SK-N-SH (cell line): ENCODE measurements at regions not wholly inside any gene's neighbourhood (a gene's known extent, or its start where the extent isn't known, plus 50 kb on each side); places are given as distances from the start of the nearest gene placed in this dataset.

ENCODE experiments used
- CTCF ChIA-PET: fragments of 300-600, 350-600 bp; formaldehyde crosslinking; extraction: SDS; loops from one replicate; lab custom pipeline; 2021; lab: Yijun Ruan, JAX
- POLR2A ChIA-PET: fragments of 350-600 bp; sonication (Branson Sonifier 250); formaldehyde crosslinking; extraction: SDS; loops from one replicate; lab custom pipeline; 2020; ENCODE audit warnings: antibody characterized with exemption, inconsistent platforms; lab: Yijun Ruan, JAX
- DNase-seq: peaks from one replicate; pipeline ENCODE4 v3.0.0; 2012
- H2AFZ ChIP-seq: fragments of 200-600 bp; sonication (generic); 2 replicates; pipeline ENCODE4 v1.8.1; 2016; ENCODE audit warnings: antibody characterized with exemption, mild to moderate bottlenecking, low read depth
- H3F3A ChIP-seq: fragments of 200-600 bp; sonication (generic); replicated peaks from 2 replicates; pipeline ENCODE3; 2016; ENCODE audit warnings: antibody characterized with exemption, mild to moderate bottlenecking; ENCODE audit not compliant: insufficient read depth
- H3K27ac ChIP-seq, 2 experiments: fragments of 200-500 bp in 1 of 2; fragments of 200-600 bp in 1 of 2; sonication (Bioruptor generic) in 1 of 2; sonication (generic), shearing (Covaris generic) in 1 of 2; 2 replicates each; pipeline versions ENCODE4 v1.5.1 to v1.6.1; 2014 to 2016; ENCODE audit warnings: low read depth in 2 of 2, inconsistent platforms in 1 of 2, low read length in 1 of 2, mild to moderate bottlenecking in 1 of 2, mixed read lengths in 1 of 2
- H3K27me3 ChIP-seq: fragments of 200-600 bp; sonication (generic), shearing (Covaris generic); 2 replicates; pipeline ENCODE4 v1.6.1; 2016; ENCODE audit warnings: mixed run types; ENCODE audit not compliant: insufficient read depth
- H3K36me3 ChIP-seq, 2 experiments: fragments of 200-500 bp in 1 of 2; fragments of 200-600 bp in 1 of 2; sonication (Bioruptor generic) in 1 of 2; sonication (generic) in 1 of 2; replicated peaks in 1 of 2; 2 replicates each; pipeline versions ENCODE3 to v1.5.1; 2014 to 2016; ENCODE audit warnings: low read length in 1 of 2, mild to moderate bottlenecking in 1 of 2; ENCODE audit not compliant: insufficient read depth in 2 of 2, control insufficient read depth in 1 of 2
- H3K4me1 ChIP-seq, 2 experiments: fragments of 200-500 bp in 1 of 2; fragments of 200-600 bp in 1 of 2; sonication (Bioruptor generic) in 1 of 2; sonication (generic), shearing (Covaris generic) in 1 of 2; 2 replicates each; pipeline versions ENCODE4 v1.5.1 to v1.6.1; 2014 to 2016; ENCODE audit warnings: low read depth in 1 of 2, low read length in 1 of 2, mixed run types in 1 of 2; ENCODE audit not compliant: insufficient read depth in 2 of 2, control insufficient read depth in 1 of 2
- H3K4me2 ChIP-seq: fragments of 200-600 bp; sonication (generic), shearing (Covaris generic); 2 replicates; pipeline ENCODE4 v1.6.1; 2017; ENCODE audit warnings: mixed run types
- H3K4me3 ChIP-seq, 2 experiments: fragments of 200-500 bp in 1 of 2; fragments of 200-600 bp in 1 of 2; sonication (Bioruptor generic) in 1 of 2; sonication (generic), shearing (Covaris generic) in 1 of 2; 2 replicates each; pipeline versions ENCODE4 v1.5.1 to v1.8.1; 2014 to 2016; ENCODE audit warnings: low read depth in 2 of 2, inconsistent platforms in 1 of 2, low read length in 1 of 2, mild to moderate bottlenecking in 1 of 2, mixed read lengths in 1 of 2, moderate library complexity in 1 of 2
- H3K79me2 ChIP-seq: fragments of 200-600 bp; sonication (generic); 2 replicates; pipeline ENCODE4 v1.8.1; 2017; ENCODE audit warnings: mild to moderate bottlenecking; ENCODE audit not compliant: insufficient read depth
- H3K9ac ChIP-seq: fragments of 200-600 bp; sonication (generic); 2 replicates; pipeline ENCODE4 v1.6.1; 2017; ENCODE audit warnings: mixed run types
- H3K9me2 ChIP-seq: fragments of 200-600 bp; sonication (generic); 2 replicates; pipeline ENCODE4 v1.6.1; 2017; ENCODE audit warnings: mixed run types
- H3K9me3 ChIP-seq: fragments of 200-600 bp; sonication (generic); 2 replicates; pipeline ENCODE4 v1.6.1; 2017; ENCODE audit warnings: mixed run types, mild to moderate bottlenecking, moderate library complexity
- H4K20me1 ChIP-seq: fragments of 200-600 bp; sonication (generic); 2 replicates; pipeline ENCODE4 v1.6.1; 2017; ENCODE audit warnings: mild to moderate bottlenecking, mixed run types; ENCODE audit not compliant: insufficient read depth
- CTCF ChIP-seq: fragments of 200-600 bp; sonication (generic); IDR thresholded peaks from 2 replicates; pipeline ENCODE4 v1.6.1; 2017; ENCODE audit warnings: antibody characterized with exemption, mild to moderate bottlenecking, moderate library complexity
- EP300 ChIP-seq, 2 experiments: IDR thresholded peaks; 2 replicates each; pipeline versions ENCODE4 v1.4.0 to v1.6.1; 2012; ENCODE audit warnings: borderline replicate concordance in 1 of 2, low read depth in 1 of 2, low read length in 1 of 2
- FOXJ3 ChIP-seq: sonication (generic); formaldehyde crosslinking; IDR thresholded peaks from 2 replicates; pipeline ENCODE4 v1.5.1; 2020; ENCODE audit warnings: mild to moderate bottlenecking, missing genetic modification reagents
- FOXM1 ChIP-seq: IDR thresholded peaks from 2 replicates; pipeline ENCODE4 v1.4.0; 2012; ENCODE audit warnings: low read depth, mild to moderate bottlenecking
- JUND ChIP-seq: IDR thresholded peaks from 2 replicates; pipeline ENCODE4 v1.4.0; 2012
- RCOR1 ChIP-seq: fragments of 150-350 bp; IDR thresholded peaks from 2 replicates; pipeline ENCODE4 v1.6.1; 2017; ENCODE audit warnings: antibody characterized with exemption, low read length
- REST ChIP-seq: IDR thresholded peaks from 2 replicates; pipeline ENCODE4 v1.6.1; 2012; ENCODE audit warnings: mild to moderate bottlenecking, low read depth, low read length, moderate library complexity
- RFX5 ChIP-seq: IDR thresholded peaks from 2 replicates; pipeline ENCODE4 v1.6.1; 2012; ENCODE audit warnings: mild to moderate bottlenecking, improper control_type of control experiment, low read length
- SIN3A ChIP-seq: IDR thresholded peaks from 2 replicates; pipeline ENCODE4 v1.6.1; 2012; ENCODE audit warnings: low read depth, mild to moderate bottlenecking, low read length, moderate library complexity, borderline replicate concordance
- TAF1 ChIP-seq: IDR thresholded peaks from 2 replicates; pipeline ENCODE4 v1.6.1; 2012; ENCODE audit warnings: low read depth, mild to moderate bottlenecking, low read length, moderate library complexity, borderline replicate concordance
- YY1 ChIP-seq: IDR thresholded peaks from 2 replicates; pipeline ENCODE4 v1.4.0; 2012; ENCODE audit warnings: low read depth, mild to moderate bottlenecking
- WGBS: methylation state at CpG from one replicate; pipeline ENCODE4 v1.1.6; 2017; ENCODE audit warnings: low lambda C conversion rate; 5-methylcytosine and 5-hydroxymethylcytosine counted together

GRCh38 chr11:33507356-33507755 is 193.3 kb downstream of the C11orf91 start:
- Histone ChIP-seq H2AFZ (no peak overlapping the region), H3K4me2 (no peak overlapping the region), H3K4me3 (no peak overlapping the region), H3K27me3 (no peaks in the 10 kb centered on the region), H3K9me3 (no peaks in the 10 kb centered on the region), H3K27ac (no peak overlapping the region), H3K4me1 (no peaks in the 10 kb centered on the region), H4K20me1 (peaks cover 98% of the 10 kb centered on the region), H3K9ac (no peak overlapping the region), H3K9me2 (no peaks in the 10 kb centered on the region), H3F3A (no peaks in the 10 kb centered on the region), H3K79me2 (peaks cover 100% of the 10 kb centered on the region), H3K36me3 (no peaks in the 10 kb centered on the region)
- ChIA-PET POLR2A (no interaction called here), CTCF (interaction anchor here (1.1 kb wide), 1 partner anchor 11 kb away, joined by 3 read pairs; no protein-coding TSS in a partner anchor)
- DNase-seq = no peak
- TF ChIP-seq FOXJ3 (CRISPR knock-in tag) (no peak), SIN3A (no peak), RCOR1 (no peak), CTCF (no peak), FOXM1 (no peak), TAF1 (no peak)
- WGBS = 82% methylated on average over 3 of the region's 3 CpGs

GRCh38 chr11:33505093-33505492 is 195.5 kb downstream of the C11orf91 start:
- TF ChIP-seq EP300 (IDR thresholded peaks at IDR 0.05; ENCODE audit: borderline replicate concordance in 1 of 2, low read depth in 1 of 2, low read length in 1 of 2) (no peak), YY1 (no peak)
- Histone ChIP-seq H4K20me1 (peaks cover 100% of the 10 kb centered on the region), H3K9me2 (no peaks in the 10 kb centered on the region), H3K4me2 (no peak overlapping the region), H3K36me3 (no peaks in the 10 kb centered on the region), H3K4me3 (no peak overlapping the region), H2AFZ (no peak overlapping the region), H3K9me3 (no peaks in the 10 kb centered on the region), H3K79me2 (peaks cover 100% of the 10 kb centered on the region), H3F3A (peaks cover 6% of the 10 kb centered on the region), H3K27me3 (no peaks in the 10 kb centered on the region), H3K4me1 (no peaks in the 10 kb centered on the region), H3K27ac (peak overlapping the region in 1 of 2 experiments; percentile 35; a peak in 2 of 4 replicates), H3K9ac (no peak overlapping the region)
- WGBS = 38% methylated on average over 3 of the region's 3 CpGs
- ChIA-PET CTCF (interaction anchor here (0.9 kb wide), 1 partner anchor 55 kb away, joined by 3 read pairs; no protein-coding TSS in a partner anchor), POLR2A (no interaction called here)
- DNase-seq = no peak

- Histone ChIP-seq H3K9ac (no peak overlapping the region), H3K79me2 (peaks cover 100% of the 10 kb centered on the region), H2AFZ (no peak overlapping the region), H3K4me2 (no peak overlapping the region), H3K4me1 (no peaks in the 10 kb centered on the region), H3K4me3 (no peak overlapping the region), H3K36me3 (no peaks in the 10 kb centered on the region), H3K9me3 (no peaks in the 10 kb centered on the region), H3K9me2 (no peaks in the 10 kb centered on the region), H4K20me1 (peaks cover 100% of the 10 kb centered on the region), H3K27ac (no peak overlapping the region), H3F3A (peaks cover 16% of the 10 kb centered on the region), H3K27me3 (no peaks in the 10 kb centered on the region)
- TF ChIP-seq RFX5 (no peak), JUND (no peak), REST (peak; percentile 97)
- ChIA-PET CTCF (no interaction called here), POLR2A (no interaction called here)
- 35% methylated on average over 2 of the region's 2 CpGs for WGBS
- no peak for DNase-seq
Measured at GRCh38 chr11:33500861-33501479, 199.7 kb downstream of the C11orf91 start.
